DMS53 treated with DMSO at 0.1 percent for 48 hours (cell line): ENCODE measurements at regions not wholly inside any gene's neighbourhood (a gene's known extent, or its start where the extent isn't known, plus 50 kb on each side); places are given as distances from the start of the nearest gene placed in this dataset.
"Not testable (repeated sequence)": the region's sequence is repeated elsewhere in the genome, so short reads cannot be mapped to it uniquely, and the experiment has no call there.

Source experiments
- DNase-seq: peaks from one replicate; lab custom pipeline; 2025; ENCODE audit not compliant: unreplicated experiment; lab: John Stamatoyannopoulos, UW

GRCh38 chr3:154904328-154904727 is 175.8 kb upstream of the MME start:
- peak; percentile 12 for DNase-seq

GRCh38 chr3:154902495-154902894 is 177.6 kb upstream of the MME start:
- not testable (repeated sequence) for DNase-seq

GRCh38 chr3:154901278-154901677 is 178.8 kb upstream of the MME start:
- DNase-seq, result no peak

GRCh38 chr3:154900816-154901215 is 179.3 kb upstream of the MME start:
- no peak for DNase-seq

GRCh38 chr3:154898916-154899315 is 181.2 kb upstream of the MME start:
- no peak for DNase-seq

GRCh38 chr3:154898443-154898842 is 181.7 kb upstream of the MME start:
- no peak for DNase-seq

- DNase-seq, result no peak
Observed at GRCh38 chr3:154893813-154894212, 186.3 kb upstream of the MME start.

- no peak for DNase-seq
Observed at GRCh38 chr3:154889227-154889634, 190.9 kb upstream of the MME start.

GRCh38 chr3:154887869-154888268 is 192.2 kb upstream of the MME start:
- no peak for DNase-seq

GRCh38 chr3:154886437-154886836 is 193.7 kb upstream of the MME start:
- no peak for DNase-seq

- no peak for DNase-seq
Observed at GRCh38 chr3:154885418-154885817, 194.7 kb upstream of the MME start.

GRCh38 chr3:154884952-154885351 is 195.2 kb upstream of the MME start:
- no peak for DNase-seq

- DNase-seq, result no peak
Observed at GRCh38 chr3:154875142-154875541, 205.0 kb upstream of the MME start.

GRCh38 chr3:154872696-154873095 is 207.4 kb upstream of the MME start:
- no peak for DNase-seq

GRCh38 chr3:154872074-154872473 is 208.0 kb upstream of the MME start:
- no peak for DNase-seq

GRCh38 chr3:154864947-154865346 is 215.2 kb upstream of the MME start:
- DNase-seq, result no peak

- no peak for DNase-seq
Observed at GRCh38 chr3:154862265-154862664, 217.9 kb upstream of the MME start.

GRCh38 chr3:154852998-154853397 is 227.1 kb upstream of the MME start:
- not testable (repeated sequence) for DNase-seq

GRCh38 chr3:154852515-154852914 is 227.6 kb upstream of the MME start:
- DNase-seq, result no peak

- no peak for DNase-seq
Observed at GRCh38 chr3:154851644-154852043, 228.5 kb upstream of the MME start.

GRCh38 chr3:154850921-154851320 is 229.2 kb upstream of the MME start:
- DNase-seq, result no peak

GRCh38 chr3:154849408-154849807 is 230.7 kb upstream of the MME start:
- DNase-seq, result no peak

GRCh38 chr3:154844863-154845262 is 235.3 kb upstream of the MME start:
- DNase-seq, result no peak

GRCh38 chr3:154843647-154844046 is 236.5 kb upstream of the MME start:
- no peak for DNase-seq
